ENCODE measurements at regions not wholly inside any gene's neighbourhood (a gene's known extent, or its start where the extent isn't known, plus 50 kb on each side); places are given as distances from the start of the nearest gene placed in this dataset.

- Histone ChIP-seq H3K4me1 (ENCODE audit: low read depth) (peaks cover 16% of the 10 kb centered on the region), H3K36me3 (ENCODE audit: low read depth) (no peaks in the 10 kb centered on the region), H3K9me3 (no peaks in the 10 kb centered on the region), H3K4me3 (no peak overlapping the region)
- no peak for TF ChIP-seq CTCF (IDR thresholded peaks at IDR 0.05)
- no peak for DNase-seq
- ATAC-seq = no peak
- intact Hi-C loops (cut with DNase I, micrococcal nuclease) = no loop called here
These were observed 118.4 kb upstream of the HAAO start for GRCh38 chr2:42910645-42911405.

GRCh38 chr2:42909966-42910365, 117.6 kb upstream of the HAAO start:
- ATAC-seq (no peak), DNase-seq (no peak)
- Histone ChIP-seq H3K4me1 (ENCODE audit: low read depth) (peaks cover 22% of the 10 kb centered on the region), H3K4me3 (no peak overlapping the region), H3K36me3 (ENCODE audit: low read depth) (no peaks in the 10 kb centered on the region), H3K9me3 (no peaks in the 10 kb centered on the region)
- TF ChIP-seq CTCF (IDR thresholded peaks at IDR 0.05) = no peak
- intact Hi-C loops (cut with DNase I, micrococcal nuclease) = no loop called here

- intact Hi-C loops (cut with DNase I, micrococcal nuclease) = no loop called here
These were observed 116.3 kb upstream of the HAAO start for GRCh38 chr2:42908518-42909200.

GRCh38 chr2:42907835-42908234, 115.5 kb upstream of the HAAO start:
- intact Hi-C loops (cut with DNase I, micrococcal nuclease) = no loop called here
- DNase-seq (no peak), ATAC-seq (no peak)
- TF ChIP-seq CTCF (IDR thresholded peaks at IDR 0.05) = no peak
- H3K36me3 ChIP-seq (ENCODE audit: low read depth) = no peaks in the 10 kb centered on the region
- peaks cover 22% of the 10 kb centered on the region for H3K4me1 ChIP-seq (ENCODE audit: low read depth)
- H3K4me3 ChIP-seq = no peak overlapping the region
- no peaks in the 10 kb centered on the region for H3K9me3 ChIP-seq

More at GRCh38 chr2:42908518-42909200, 116.3 kb upstream of the HAAO start:
- H3K4me1 ChIP-seq (ENCODE audit: low read depth) = peaks cover 22% of the 10 kb centered on the region
- DNase-seq (no peak), ATAC-seq (no peak)
- H3K9me3 ChIP-seq = no peaks in the 10 kb centered on the region
- TF ChIP-seq CTCF (IDR thresholded peaks at IDR 0.05) = no peak
- H3K36me3 ChIP-seq (ENCODE audit: low read depth) = no peaks in the 10 kb centered on the region
- H3K4me3 ChIP-seq = no peak overlapping the region

- no peaks in the 10 kb centered on the region for H3K9me3 ChIP-seq
- peak; percentile 59 to 72 (median 64) for DNase-seq
- intact Hi-C loops (cut with DNase I, micrococcal nuclease) = no loop called here
- no peak for TF ChIP-seq CTCF (IDR thresholded peaks at IDR 0.05)
- peak; percentile 69 for ATAC-seq
- H3K36me3 ChIP-seq (ENCODE audit: low read depth) = no peaks in the 10 kb centered on the region
- H3K4me3 ChIP-seq = no peak overlapping the region
- peaks cover 22% of the 10 kb centered on the region for H3K4me1 ChIP-seq (ENCODE audit: low read depth)
These were observed 114.4 kb upstream of the HAAO start for GRCh38 chr2:42906557-42907411.
